ENCODE measurements at regions not wholly inside any gene's neighbourhood (a gene's known extent, or its start where the extent isn't known, plus 50 kb on each side); places are given as distances from the start of the nearest gene placed in this dataset.

GRCh38 chr7:25665374-25665773 lies 437.1 kb upstream of the NPVF start:
- TF ChIP-seq POLR2A (IDR thresholded peaks at IDR 0.05; ENCODE audit: low read length) = no peak
- TF ChIP-seq GATA1 (IDR thresholded peaks at IDR 0.05; ENCODE audit: low read depth, low read length) = no peak

Measured in erythroblast (primary cell).